GM23248 (cell line): ENCODE measurements at regions not wholly inside any gene's neighbourhood (a gene's known extent, or its start where the extent isn't known, plus 50 kb on each side); places are given as distances from the start of the nearest gene placed in this dataset.

Source experiments
- DNase-seq: peaks from one replicate; pipeline ENCODE4 v3.0.0-alpha.2; 2015
- H2AFZ ChIP-seq: fragments of 200-600 bp; sonication (generic); 2 replicates; pipeline ENCODE4 v1.6.1; 2016; ENCODE audit warnings: antibody characterized with exemption
- H3F3A ChIP-seq: fragments of 200-600 bp; sonication (generic); 2 replicates; pipeline ENCODE4 v1.6.1; 2016; ENCODE audit warnings: mild to moderate bottlenecking, antibody characterized with exemption, mixed run types; ENCODE audit not compliant: insufficient read depth
- H3K27ac ChIP-seq: fragments of 200-600 bp; sonication (generic); 2 replicates; pipeline ENCODE4 v1.5.1; 2016; ENCODE audit warnings: mild to moderate bottlenecking
- H3K27me3 ChIP-seq: fragments of 200-600 bp; sonication (generic); replicated peaks from 2 replicates; pipeline ENCODE4 v1.6.1; 2016; ENCODE audit warnings: mild to moderate bottlenecking; ENCODE audit not compliant: insufficient read depth
- H3K36me3 ChIP-seq: fragments of 200-600 bp; sonication (generic); 2 replicates; pipeline ENCODE4 v1.6.1; 2016; ENCODE audit warnings: low read depth, mild to moderate bottlenecking
- H3K4me1 ChIP-seq: fragments of 200-600 bp; sonication (generic); 2 replicates; pipeline ENCODE4 v1.6.1; 2016; ENCODE audit warnings: mild to moderate bottlenecking; ENCODE audit not compliant: insufficient read depth
- H3K4me2 ChIP-seq: fragments of 200-600 bp; sonication (generic); one replicate; pipeline ENCODE4 v1.6.1; 2016; ENCODE audit warnings: mild to moderate bottlenecking; ENCODE audit not compliant: unreplicated experiment
- H3K4me3 ChIP-seq: fragments of 200-600 bp; sonication (generic); 2 replicates; pipeline ENCODE4 v1.5.1; 2016; ENCODE audit warnings: mild to moderate bottlenecking
- H3K79me2 ChIP-seq: fragments of 200-600 bp; sonication (generic); 2 replicates; pipeline ENCODE4 v1.6.1; 2016; ENCODE audit warnings: mild to moderate bottlenecking; ENCODE audit not compliant: insufficient read depth
- H3K9ac ChIP-seq: fragments of 200-600 bp; sonication (generic); 2 replicates; pipeline ENCODE4 v1.6.1; 2016; ENCODE audit warnings: mild to moderate bottlenecking
- H3K9me2 ChIP-seq: fragments of 200-600 bp; sonication (generic); 2 replicates; pipeline ENCODE4 v1.6.1; 2016; ENCODE audit warnings: mixed run types, mild to moderate bottlenecking, moderate library complexity; ENCODE audit not compliant: insufficient read depth
- H3K9me3 ChIP-seq: fragments of 200-600 bp; sonication (generic); one replicate; pipeline ENCODE4 v1.6.1; 2017; ENCODE audit warnings: low read depth
- H4K20me1 ChIP-seq: fragments of 200-600 bp; sonication (generic); 2 replicates; pipeline ENCODE4 v1.6.0; 2016; ENCODE audit not compliant: insufficient read depth
- EZH2 ChIP-seq: fragments of 200-600 bp; sonication (generic); IDR thresholded peaks from 2 replicates; pipeline ENCODE4 v1.6.1; 2018; ENCODE audit warnings: antibody characterized with exemption, mild to moderate bottlenecking; ENCODE audit not compliant: insufficient read depth, poor library complexity, severe bottlenecking
- EZH2phosphoT487 ChIP-seq: fragments of 200-600 bp; sonication (generic); IDR thresholded peaks from 2 replicates; pipeline ENCODE4 v1.6.1; 2018; ENCODE audit warnings: antibody characterized with exemption, moderate library complexity, mild to moderate bottlenecking, low read depth; ENCODE audit not compliant: insufficient read depth
- WGBS, 2 experiments: methylation state at CpG; one replicate each; pipeline ENCODE4 v1.1.6; 2015 to 2017; ENCODE audit warnings: low lambda C conversion rate in 2 of 2, low coverage in 1 of 2; ENCODE audit errors: missing lambda C conversion rate in 2 of 2; 5-methylcytosine and 5-hydroxymethylcytosine counted together
- in situ Hi-C: fragments of 300-500 bp; cut with MboI; formaldehyde crosslinking; loops from 2 replicates; pipeline ENCODE4 v1.15.0; 2020

GRCh38 chr16:73124097-73124652 is 76.2 kb upstream of the ZFHX3 start:
- H3K36me3 ChIP-seq: no peaks in the 10 kb centered on the region
- no peaks in the 10 kb centered on the region for H4K20me1 ChIP-seq
- H3K4me3 ChIP-seq: no peak overlapping the region
- H3K4me1 ChIP-seq: peaks cover 15% of the 10 kb centered on the region
- no peaks in the 10 kb centered on the region for H3K9me3 ChIP-seq
- H3K27ac ChIP-seq: no peak overlapping the region
- H3K27me3 ChIP-seq: no peaks in the 10 kb centered on the region
- TF ChIP-seq EZH2phosphoT487: no peak
- TF ChIP-seq EZH2: no peak
- H3K79me2 ChIP-seq: no peaks in the 10 kb centered on the region
- no peak overlapping the region for H3K9ac ChIP-seq
- H3F3A ChIP-seq: peaks cover 19% of the 10 kb centered on the region
- H3K4me2 ChIP-seq: no peak overlapping the region
- H3K9me2 ChIP-seq: no peaks in the 10 kb centered on the region
- peak; percentile 20 for DNase-seq
- in situ Hi-C loops: no loop called here
- 88 to 89% methylated on average over 10 of the region's 10 CpGs for WGBS, 2 experiments
- H2AFZ ChIP-seq: no peak overlapping the region

DNA sequence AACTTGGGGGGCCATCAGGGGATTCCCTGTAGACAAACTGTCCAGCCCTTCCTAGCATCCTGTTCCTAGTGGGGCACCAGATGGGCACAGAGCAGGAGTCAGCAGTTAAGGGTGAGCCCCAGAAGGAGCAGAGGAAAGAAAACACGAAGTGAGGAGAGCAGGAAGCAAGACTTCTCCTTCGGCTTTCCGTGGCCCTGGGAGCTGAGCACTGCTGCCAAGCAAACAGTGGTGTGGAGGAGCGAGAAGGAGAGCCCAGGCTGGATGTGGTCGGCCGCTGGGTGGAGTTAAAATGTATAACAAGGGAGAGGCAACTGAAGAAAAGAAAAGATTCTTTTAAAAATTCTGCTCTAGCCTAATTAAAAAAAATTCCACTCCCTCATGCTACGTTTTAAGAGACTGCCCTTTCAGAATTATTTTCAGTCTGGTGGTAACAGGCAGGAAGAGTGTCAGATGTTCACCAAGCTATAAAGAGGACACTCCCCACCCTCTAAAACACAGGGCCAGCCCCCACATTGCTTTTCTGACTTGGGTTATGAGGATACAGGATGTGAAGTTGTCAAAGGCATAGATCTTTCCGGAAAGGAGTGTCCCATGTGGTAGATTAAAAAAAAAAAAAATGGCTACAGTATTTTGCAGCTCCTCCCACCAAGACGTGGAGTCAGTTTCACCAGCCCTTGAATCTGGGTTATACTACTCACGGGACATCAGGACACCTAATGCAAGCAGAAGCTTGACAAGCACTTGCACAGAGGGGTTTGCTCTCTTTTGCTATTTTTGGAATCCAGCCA is 74.9 kb upstream of the ZFHX3 start:
- in situ Hi-C loops: no loop called here
- H3K27me3 ChIP-seq: no peaks in the 10 kb centered on the region
- no peak overlapping the region for H3K27ac ChIP-seq
- DNase-seq: peak; percentile 27
- no peaks in the 10 kb centered on the region for H3K79me2 ChIP-seq
- peaks cover 15% of the 10 kb centered on the region for H3K4me1 ChIP-seq
- peaks cover 19% of the 10 kb centered on the region for H3F3A ChIP-seq
- no peaks in the 10 kb centered on the region for H3K36me3 ChIP-seq
- H2AFZ ChIP-seq: peak overlapping the region; percentile 43
- H4K20me1 ChIP-seq: no peaks in the 10 kb centered on the region
- H3K9me2 ChIP-seq: no peaks in the 10 kb centered on the region
- no peak overlapping the region for H3K4me3 ChIP-seq
- no peak overlapping the region for H3K9ac ChIP-seq
- no peak overlapping the region for H3K4me2 ChIP-seq
- TF ChIP-seq EZH2phosphoT487 (no peak), EZH2 (no peak)
- H3K9me3 ChIP-seq: no peaks in the 10 kb centered on the region
- WGBS, 2 experiments: 38 to 43% methylated on average over 10 of the region's 10 CpGs

GRCh38 chr16:73116576-73116975 is 68.6 kb upstream of the ZFHX3 start:
- no peak overlapping the region for H3K27ac ChIP-seq
- H3K9me2 ChIP-seq: no peaks in the 10 kb centered on the region
- no peaks in the 10 kb centered on the region for H3K79me2 ChIP-seq
- in situ Hi-C loops: no loop called here
- no peaks in the 10 kb centered on the region for H4K20me1 ChIP-seq
- WGBS, 2 experiments: 81 to 86% methylated on average over 2 of the region's 2 CpGs
- H3K9ac ChIP-seq: no peak overlapping the region
- peaks cover 13% of the 10 kb centered on the region for H3F3A ChIP-seq
- H2AFZ ChIP-seq: no peak overlapping the region
- TF ChIP-seq EZH2 (no peak), EZH2phosphoT487 (no peak)
- H3K4me2 ChIP-seq: no peak overlapping the region
- H3K4me3 ChIP-seq: no peak overlapping the region
- no peak for DNase-seq
- no peaks in the 10 kb centered on the region for H3K27me3 ChIP-seq
- H3K9me3 ChIP-seq: no peaks in the 10 kb centered on the region
- H3K36me3 ChIP-seq: no peaks in the 10 kb centered on the region
- peaks cover 15% of the 10 kb centered on the region for H3K4me1 ChIP-seq

DNA sequence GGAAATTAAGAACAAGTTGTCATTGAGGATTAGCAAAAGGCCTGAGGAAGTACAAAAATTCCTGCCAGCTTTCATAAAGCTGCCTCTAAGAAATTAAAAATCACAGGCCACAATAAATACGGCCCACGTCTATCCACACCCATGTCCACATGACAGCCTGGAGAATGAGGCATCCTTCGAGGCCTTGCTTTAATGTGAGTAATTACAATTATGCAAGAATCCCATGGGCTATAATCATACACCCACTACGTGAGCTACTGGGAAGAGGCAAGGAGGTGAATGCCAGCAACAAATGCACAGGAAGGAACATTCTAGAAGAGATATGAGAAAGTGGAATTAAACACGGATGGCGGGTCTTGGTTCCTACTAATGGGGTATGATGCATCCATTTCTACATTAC is 65.4 kb upstream of the ZFHX3 start:
- no peaks in the 10 kb centered on the region for H3K79me2 ChIP-seq
- peak overlapping the region; percentile 44 for H2AFZ ChIP-seq
- H3F3A ChIP-seq: peaks cover 13% of the 10 kb centered on the region
- no peaks in the 10 kb centered on the region for H3K36me3 ChIP-seq
- H3K27ac ChIP-seq: peak overlapping the region; percentile 56
- H3K9me2 ChIP-seq: no peaks in the 10 kb centered on the region
- no peak for TF ChIP-seq EZH2phosphoT487
- no peak for TF ChIP-seq EZH2
- no peaks in the 10 kb centered on the region for H3K27me3 ChIP-seq
- H3K4me1 ChIP-seq: peaks cover 15% of the 10 kb centered on the region
- peak overlapping the region; percentile 59 for H3K9ac ChIP-seq
- peak; percentile 94 for DNase-seq
- H3K4me2 ChIP-seq: no peak overlapping the region
- no peak overlapping the region for H3K4me3 ChIP-seq
- H4K20me1 ChIP-seq: no peaks in the 10 kb centered on the region
- no peaks in the 10 kb centered on the region for H3K9me3 ChIP-seq
- in situ Hi-C loops: no loop called here
- WGBS, 2 experiments: 18 to 22% methylated on average over 6 of the region's 6 CpGs
